ENCODE measurements at regions not wholly inside any gene's neighbourhood (a gene's known extent, or its start where the extent isn't known, plus 50 kb on each side); places are given as distances from the start of the nearest gene placed in this dataset.

DNA sequence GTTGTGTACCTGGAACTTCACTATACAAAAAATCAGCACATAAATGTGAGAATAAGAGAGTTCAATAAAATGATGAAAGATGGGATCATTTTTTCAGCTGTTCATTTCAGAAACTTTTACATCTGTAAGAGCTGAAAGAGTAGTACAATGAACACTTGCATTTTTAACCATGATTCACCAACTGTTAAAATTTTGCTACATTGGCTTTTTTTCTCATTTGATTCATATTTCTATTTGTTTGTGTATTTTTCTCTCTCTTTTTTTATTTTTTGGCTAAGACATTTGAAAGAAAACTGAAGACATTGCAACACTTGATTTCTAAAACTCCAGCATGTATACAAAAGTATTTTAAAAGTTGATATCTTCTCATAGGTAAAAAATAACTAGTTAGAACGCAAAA, 98.3 kb upstream of the CDIN1 start:
- TF ChIP-seq CTCF (IDR thresholded peaks at IDR 0.05; ENCODE audit: borderline replicate concordance, extremely low read depth, low read length, poor library complexity, severe bottlenecking) (no peak), EZH2 (IDR thresholded peaks at IDR 0.05; ENCODE audit: borderline replicate concordance, low read depth, low read length, severe bottlenecking) (no peak)

Measured in DND-41 (cell line).